SK-N-SH (cell line): ENCODE measurements at regions not wholly inside any gene's neighbourhood (a gene's known extent, or its start where the extent isn't known, plus 50 kb on each side); places are given as distances from the start of the nearest gene placed in this dataset.

Experiments
- CTCF ChIA-PET: fragments of 300-600, 350-600 bp; formaldehyde crosslinking; extraction: SDS; loops from one replicate; lab custom pipeline; 2021; lab: Yijun Ruan, JAX
- POLR2A ChIA-PET: fragments of 350-600 bp; sonication (Branson Sonifier 250); formaldehyde crosslinking; extraction: SDS; loops from one replicate; lab custom pipeline; 2020; ENCODE audit warnings: antibody characterized with exemption, inconsistent platforms; lab: Yijun Ruan, JAX
- DNase-seq: peaks from one replicate; pipeline ENCODE4 v3.0.0; 2012
- H2AFZ ChIP-seq: fragments of 200-600 bp; sonication (generic); 2 replicates; pipeline ENCODE4 v1.8.1; 2016; ENCODE audit warnings: antibody characterized with exemption, mild to moderate bottlenecking, low read depth
- H3F3A ChIP-seq: fragments of 200-600 bp; sonication (generic); replicated peaks from 2 replicates; pipeline ENCODE3; 2016; ENCODE audit warnings: antibody characterized with exemption, mild to moderate bottlenecking; ENCODE audit not compliant: insufficient read depth
- H3K27ac ChIP-seq, 2 experiments: fragments of 200-500 bp in 1 of 2; fragments of 200-600 bp in 1 of 2; sonication (Bioruptor generic) in 1 of 2; sonication (generic), shearing (Covaris generic) in 1 of 2; 2 replicates each; pipeline versions ENCODE4 v1.5.1 to v1.6.1; 2014 to 2016; ENCODE audit warnings: low read depth in 2 of 2, inconsistent platforms in 1 of 2, low read length in 1 of 2, mild to moderate bottlenecking in 1 of 2, mixed read lengths in 1 of 2
- H3K27me3 ChIP-seq: fragments of 200-600 bp; sonication (generic), shearing (Covaris generic); 2 replicates; pipeline ENCODE4 v1.6.1; 2016; ENCODE audit warnings: mixed run types; ENCODE audit not compliant: insufficient read depth
- H3K36me3 ChIP-seq, 2 experiments: fragments of 200-500 bp in 1 of 2; fragments of 200-600 bp in 1 of 2; sonication (Bioruptor generic) in 1 of 2; sonication (generic) in 1 of 2; replicated peaks in 1 of 2; 2 replicates each; pipeline versions ENCODE3 to v1.5.1; 2014 to 2016; ENCODE audit warnings: low read length in 1 of 2, mild to moderate bottlenecking in 1 of 2; ENCODE audit not compliant: insufficient read depth in 2 of 2, control insufficient read depth in 1 of 2
- H3K4me1 ChIP-seq, 2 experiments: fragments of 200-500 bp in 1 of 2; fragments of 200-600 bp in 1 of 2; sonication (Bioruptor generic) in 1 of 2; sonication (generic), shearing (Covaris generic) in 1 of 2; 2 replicates each; pipeline versions ENCODE4 v1.5.1 to v1.6.1; 2014 to 2016; ENCODE audit warnings: low read depth in 1 of 2, low read length in 1 of 2, mixed run types in 1 of 2; ENCODE audit not compliant: insufficient read depth in 2 of 2, control insufficient read depth in 1 of 2
- H3K4me2 ChIP-seq: fragments of 200-600 bp; sonication (generic), shearing (Covaris generic); 2 replicates; pipeline ENCODE4 v1.6.1; 2017; ENCODE audit warnings: mixed run types
- H3K4me3 ChIP-seq, 2 experiments: fragments of 200-500 bp in 1 of 2; fragments of 200-600 bp in 1 of 2; sonication (Bioruptor generic) in 1 of 2; sonication (generic), shearing (Covaris generic) in 1 of 2; 2 replicates each; pipeline versions ENCODE4 v1.5.1 to v1.8.1; 2014 to 2016; ENCODE audit warnings: low read depth in 2 of 2, inconsistent platforms in 1 of 2, low read length in 1 of 2, mild to moderate bottlenecking in 1 of 2, mixed read lengths in 1 of 2, moderate library complexity in 1 of 2
- H3K79me2 ChIP-seq: fragments of 200-600 bp; sonication (generic); 2 replicates; pipeline ENCODE4 v1.8.1; 2017; ENCODE audit warnings: mild to moderate bottlenecking; ENCODE audit not compliant: insufficient read depth
- H3K9ac ChIP-seq: fragments of 200-600 bp; sonication (generic); 2 replicates; pipeline ENCODE4 v1.6.1; 2017; ENCODE audit warnings: mixed run types
- H3K9me2 ChIP-seq: fragments of 200-600 bp; sonication (generic); 2 replicates; pipeline ENCODE4 v1.6.1; 2017; ENCODE audit warnings: mixed run types
- H3K9me3 ChIP-seq: fragments of 200-600 bp; sonication (generic); 2 replicates; pipeline ENCODE4 v1.6.1; 2017; ENCODE audit warnings: mixed run types, mild to moderate bottlenecking, moderate library complexity
- H4K20me1 ChIP-seq: fragments of 200-600 bp; sonication (generic); 2 replicates; pipeline ENCODE4 v1.6.1; 2017; ENCODE audit warnings: mild to moderate bottlenecking, mixed run types; ENCODE audit not compliant: insufficient read depth
- CTCF ChIP-seq: fragments of 200-600 bp; sonication (generic); IDR thresholded peaks from 2 replicates; pipeline ENCODE4 v1.6.1; 2017; ENCODE audit warnings: antibody characterized with exemption, mild to moderate bottlenecking, moderate library complexity
- ELF1 ChIP-seq: IDR thresholded peaks from 2 replicates; pipeline ENCODE4 v1.4.0; 2012
- EP300 ChIP-seq, 2 experiments: IDR thresholded peaks; 2 replicates each; pipeline versions ENCODE4 v1.4.0 to v1.6.1; 2012; ENCODE audit warnings: borderline replicate concordance in 1 of 2, low read depth in 1 of 2, low read length in 1 of 2
- IRF3 ChIP-seq: fragments of 150-350 bp; IDR thresholded peaks from 2 replicates; pipeline ENCODE4 v1.6.1; 2016; ENCODE audit warnings: mild to moderate bottlenecking, low read depth, low read length
- MEF2A ChIP-seq: IDR thresholded peaks from 2 replicates; pipeline ENCODE4 v1.4.0; 2012; ENCODE audit warnings: low read depth, borderline replicate concordance
- REST ChIP-seq: IDR thresholded peaks from 2 replicates; pipeline ENCODE4 v1.6.1; 2012; ENCODE audit warnings: mild to moderate bottlenecking, low read depth, low read length, moderate library complexity
- RFX5 ChIP-seq: IDR thresholded peaks from 2 replicates; pipeline ENCODE4 v1.6.1; 2012; ENCODE audit warnings: mild to moderate bottlenecking, improper control_type of control experiment, low read length
- TEAD4 ChIP-seq: IDR thresholded peaks from 2 replicates; pipeline ENCODE4 v1.4.0; 2012; ENCODE audit warnings: mild to moderate bottlenecking, borderline replicate concordance; ENCODE audit not compliant: insufficient read depth
- USF2 ChIP-seq: fragments of 150-350 bp; IDR thresholded peaks from 2 replicates; pipeline ENCODE4 v1.6.1; 2017; ENCODE audit warnings: antibody characterized with exemption, low read length, low read depth, borderline replicate concordance
- WGBS: methylation state at CpG from one replicate; pipeline ENCODE4 v1.1.6; 2017; ENCODE audit warnings: low lambda C conversion rate; 5-methylcytosine and 5-hydroxymethylcytosine counted together

GRCh38 chr7:21076054-21076453, 289.4 kb upstream of the SP8 start:
- CTCF ChIA-PET: interaction anchor here (1.2 kb wide), 1 partner anchor 10 kb away, joined by 3 read pairs; no protein-coding TSS in a partner anchor
- Histone ChIP-seq H2AFZ (no peak overlapping the region), H3K9me2 (no peaks in the 10 kb centered on the region), H3K9ac (no peak overlapping the region), H3K4me3 (no peak overlapping the region), H3K9me3 (no peaks in the 10 kb centered on the region), H3K27ac (no peak overlapping the region), H4K20me1 (no peaks in the 10 kb centered on the region), H3K79me2 (no peaks in the 10 kb centered on the region), H3K4me2 (no peak overlapping the region), H3K27me3 (no peaks in the 10 kb centered on the region), H3F3A (no peaks in the 10 kb centered on the region), H3K36me3 (no peaks in the 10 kb centered on the region), H3K4me1 (no peaks in the 10 kb centered on the region)
- POLR2A ChIA-PET: interaction anchor here (0.5 kb wide), 1 partner anchor 15 kb away, joined by 3 read pairs; no protein-coding TSS in a partner anchor
- TF ChIP-seq CTCF (no peak), USF2 (no peak), MEF2A (no peak), IRF3 (no peak), RFX5 (no peak), REST (no peak), EP300 (IDR thresholded peaks at IDR 0.05; ENCODE audit: borderline replicate concordance in 1 of 2, low read depth in 1 of 2, low read length in 1 of 2) (no peak), ELF1 (no peak), TEAD4 (no peak)
- no peak for DNase-seq
- WGBS: 22% methylated on average over 5 of the region's 5 CpGs
